PC-3 (cell line): ENCODE measurements at regions not wholly inside any gene's neighbourhood (a gene's known extent, or its start where the extent isn't known, plus 50 kb on each side); places are given as distances from the start of the nearest gene placed in this dataset.
A peak's percentile ranks its signal among the peaks of the same experiment; 100 is the strongest.

ENCODE experiments used
- ATAC-seq: fragments of 200-7000 bp; cut with Tn5 transposase; 2 replicates; pipeline ENCODE4 v1.9.1; 2020; ENCODE audit warnings: mild to moderate bottlenecking, moderate library complexity
- BruUV-seq: library from RNA; stranded (reverse); fragments of 400-500 nt; replicated peaks from 2 replicates; lab custom pipeline; 2021; lab: Mats Ljungman, UMichigan
- CTCF ChIA-PET: fragments of 300-600 bp; sonication (Branson Sonifier 250); formaldehyde crosslinking; loops from one replicate; lab custom pipeline; 2022; ENCODE audit warnings: antibody characterized with exemption; lab: Charles Lee
- POLR2A ChIA-PET: fragments of 300-600 bp; sonication (Branson Sonifier 250); formaldehyde crosslinking; loops from one replicate; lab custom pipeline; 2022; ENCODE audit warnings: antibody characterized with exemption; ENCODE audit not compliant: unreplicated experiment; lab: Charles Lee
- DNase-seq: peaks from one replicate; pipeline ENCODE4 v3.0.0-alpha.2; 2015
- H2AFZ ChIP-seq: fragments of 300-600 bp; sonication (generic); 2 replicates; pipeline ENCODE4 v1.6.0; 2016; ENCODE audit warnings: antibody characterized with exemption, low read length
- H3F3A ChIP-seq: fragments of 300-600 bp; sonication (generic); one replicate; pipeline ENCODE4 v1.6.0; 2017; ENCODE audit warnings: antibody characterized with exemption, low read length, control low read depth, mild to moderate bottlenecking; ENCODE audit not compliant: unreplicated experiment
- H3K27ac ChIP-seq: fragments of 300-600 bp; sonication (generic); 2 replicates; pipeline ENCODE4 v1.5.1; 2016; ENCODE audit warnings: mild to moderate bottlenecking, low read length
- H3K27me3 ChIP-seq: fragments of 300-600 bp; sonication (generic); 2 replicates; pipeline ENCODE4 v1.6.1; 2016; ENCODE audit warnings: low read length, mixed read lengths
- H3K36me3 ChIP-seq: fragments of 300-600 bp; sonication (generic); 2 replicates; pipeline ENCODE4 v1.6.1; 2016; ENCODE audit warnings: low read depth, mixed run types, low read length, mixed read lengths
- H3K4me1 ChIP-seq: fragments of 300-600 bp; sonication (generic); 2 replicates; pipeline ENCODE4 v1.5.1; 2016; ENCODE audit warnings: low read length; ENCODE audit not compliant: insufficient read depth
- H3K4me2 ChIP-seq: fragments of 300-600 bp; sonication (generic); 2 replicates; pipeline ENCODE4 v1.6.0; 2016; ENCODE audit warnings: low read length
- H3K4me3 ChIP-seq: fragments of 300-600 bp; sonication (generic); 2 replicates; pipeline ENCODE4 v1.5.1; 2016; ENCODE audit warnings: mild to moderate bottlenecking, low read length, mixed read lengths
- H3K79me2 ChIP-seq: fragments of 300-600 bp; sonication (generic); 2 replicates; pipeline ENCODE4 v1.6.1; 2017; ENCODE audit warnings: low read length, mixed read lengths
- H3K9ac ChIP-seq: fragments of 300-600 bp; sonication (generic); 2 replicates; pipeline ENCODE4 v1.6.0; 2016; ENCODE audit warnings: mild to moderate bottlenecking, low read length
- H3K9me2 ChIP-seq: fragments of 300-600 bp; sonication (generic); replicated peaks from 2 replicates; pipeline ENCODE4 v1.6.1; 2016; ENCODE audit warnings: mixed run types, low read length, mixed read lengths
- H3K9me3 ChIP-seq: fragments of 300-600 bp; sonication (generic); 2 replicates; pipeline ENCODE4 v1.6.1; 2016; ENCODE audit warnings: low read length, mixed read lengths
- H4K20me1 ChIP-seq: fragments of 300-600 bp; sonication (generic); 2 replicates; pipeline ENCODE4 v1.6.1; 2016; ENCODE audit warnings: low read length, mixed read lengths
- EZH2 ChIP-seq: fragments of 300-600 bp; sonication (generic); IDR thresholded peaks from one replicate; pipeline ENCODE4 v1.6.1; 2017; ENCODE audit warnings: antibody characterized with exemption, mild to moderate bottlenecking, low read length; ENCODE audit not compliant: unreplicated experiment
- EZH2phosphoT487 ChIP-seq: fragments of 300-600 bp; sonication (generic); IDR thresholded peaks from 2 replicates; pipeline ENCODE4 v1.6.1; 2018; ENCODE audit warnings: mild to moderate bottlenecking, antibody characterized with exemption, low read length, borderline replicate concordance
- intact Hi-C: fragments of 100-400 bp; cut with micrococcal nuclease; formaldehyde crosslinking; loops from 2 replicates; pipeline ENCODE4 v1.9.0; 2023
- TF ChIP-seq, protein P1 (sequence below): fragments of 300-600 bp; sonication (generic); conservative IDR thresholded peaks from 2 replicates; pipeline ENCODE4 v1.5.1; 2017; ENCODE audit warnings: antibody characterized with exemption, low read depth, mild to moderate bottlenecking, low read length

DNA sequence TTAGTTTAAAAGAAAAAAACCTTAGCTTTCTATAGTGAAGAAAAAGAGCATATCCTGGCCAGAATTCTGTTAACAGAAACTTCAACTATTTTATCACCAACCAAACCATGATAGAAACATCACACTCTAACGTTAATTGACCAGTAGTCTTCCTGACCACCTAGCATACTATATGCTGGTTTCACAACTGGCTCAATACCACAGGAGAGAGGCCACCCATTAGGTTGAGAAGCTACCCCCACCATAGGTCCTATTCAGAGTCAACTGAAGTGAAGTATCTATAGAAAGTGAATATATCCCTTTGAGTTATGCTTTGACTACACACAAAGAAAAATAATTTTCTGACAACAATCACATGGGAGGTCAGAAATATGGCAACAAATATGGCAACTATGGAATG is 85.2 kb upstream of the STK17B start:
- DNase-seq (no peak), ATAC-seq (no peak)
- H2AFZ ChIP-seq: no peak overlapping the region
- H3F3A ChIP-seq: no peaks in the 10 kb centered on the region
- no peaks in the 10 kb centered on the region for H3K27me3 ChIP-seq
- H3K27ac ChIP-seq: no peak overlapping the region
- no peak overlapping the region for H3K9ac ChIP-seq
- H3K36me3 ChIP-seq: no peaks in the 10 kb centered on the region
- ChIA-PET POLR2A (no interaction called here), CTCF (no interaction called here)
- peaks cover 39% of the 10 kb centered on the region for H3K4me1 ChIP-seq
- no TSS peak for BruUV-seq
- no peaks in the 10 kb centered on the region for H3K79me2 ChIP-seq
- intact Hi-C loops: no loop called here
- H4K20me1 ChIP-seq: no peaks in the 10 kb centered on the region
- H3K4me3 ChIP-seq: no peak overlapping the region
- TF ChIP-seq EZH2: no peak
- TF ChIP-seq, protein P1, sequence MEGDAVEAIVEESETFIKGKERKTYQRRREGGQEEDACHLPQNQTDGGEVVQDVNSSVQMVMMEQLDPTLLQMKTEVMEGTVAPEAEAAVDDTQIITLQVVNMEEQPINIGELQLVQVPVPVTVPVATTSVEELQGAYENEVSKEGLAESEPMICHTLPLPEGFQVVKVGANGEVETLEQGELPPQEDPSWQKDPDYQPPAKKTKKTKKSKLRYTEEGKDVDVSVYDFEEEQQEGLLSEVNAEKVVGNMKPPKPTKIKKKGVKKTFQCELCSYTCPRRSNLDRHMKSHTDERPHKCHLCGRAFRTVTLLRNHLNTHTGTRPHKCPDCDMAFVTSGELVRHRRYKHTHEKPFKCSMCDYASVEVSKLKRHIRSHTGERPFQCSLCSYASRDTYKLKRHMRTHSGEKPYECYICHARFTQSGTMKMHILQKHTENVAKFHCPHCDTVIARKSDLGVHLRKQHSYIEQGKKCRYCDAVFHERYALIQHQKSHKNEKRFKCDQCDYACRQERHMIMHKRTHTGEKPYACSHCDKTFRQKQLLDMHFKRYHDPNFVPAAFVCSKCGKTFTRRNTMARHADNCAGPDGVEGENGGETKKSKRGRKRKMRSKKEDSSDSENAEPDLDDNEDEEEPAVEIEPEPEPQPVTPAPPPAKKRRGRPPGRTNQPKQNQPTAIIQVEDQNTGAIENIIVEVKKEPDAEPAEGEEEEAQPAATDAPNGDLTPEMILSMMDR: no peak
- TF ChIP-seq EZH2phosphoT487: no peak
- no peaks in the 10 kb centered on the region for H3K9me3 ChIP-seq
- no peak overlapping the region for H3K4me2 ChIP-seq
- no peaks in the 10 kb centered on the region for H3K9me2 ChIP-seq

DNA sequence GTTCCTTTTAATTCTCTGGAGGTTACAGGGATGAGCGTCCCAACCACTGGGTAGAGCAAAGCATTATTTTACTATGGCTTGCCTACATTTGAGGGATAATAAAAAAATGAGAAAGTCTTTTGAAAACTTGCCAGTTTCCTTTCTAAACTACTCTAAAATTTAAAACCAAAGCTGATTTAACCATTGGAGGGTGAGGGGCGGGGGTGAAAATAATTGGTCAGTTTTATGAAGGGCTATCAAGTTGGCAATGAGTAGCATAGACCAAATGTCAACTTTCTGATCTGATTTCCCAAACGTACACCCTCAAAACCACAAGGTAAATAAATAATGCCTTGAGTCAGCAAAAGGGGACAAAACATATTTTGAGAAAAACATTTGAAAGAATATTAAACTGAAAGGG is 85.7 kb upstream of the STK17B start:
- no peak overlapping the region for H3K4me3 ChIP-seq
- H2AFZ ChIP-seq: no peak overlapping the region
- intact Hi-C loops: no loop called here
- ATAC-seq (no peak), DNase-seq (no peak)
- TF ChIP-seq, protein P1: no peak
- TF ChIP-seq EZH2phosphoT487 (no peak), EZH2 (no peak)
- H3K4me2 ChIP-seq: no peak overlapping the region
- no TSS peak for BruUV-seq
- H3K9me2 ChIP-seq: no peaks in the 10 kb centered on the region
- H3K36me3 ChIP-seq: no peaks in the 10 kb centered on the region
- no peaks in the 10 kb centered on the region for H4K20me1 ChIP-seq
- CTCF ChIA-PET: no interaction called here
- POLR2A ChIA-PET: no interaction called here
- no peaks in the 10 kb centered on the region for H3K79me2 ChIP-seq
- H3K27me3 ChIP-seq: no peaks in the 10 kb centered on the region
- H3K4me1 ChIP-seq: peaks cover 39% of the 10 kb centered on the region
- no peaks in the 10 kb centered on the region for H3F3A ChIP-seq
- H3K9ac ChIP-seq: no peak overlapping the region
- H3K27ac ChIP-seq: no peak overlapping the region
- H3K9me3 ChIP-seq: no peaks in the 10 kb centered on the region

DNA sequence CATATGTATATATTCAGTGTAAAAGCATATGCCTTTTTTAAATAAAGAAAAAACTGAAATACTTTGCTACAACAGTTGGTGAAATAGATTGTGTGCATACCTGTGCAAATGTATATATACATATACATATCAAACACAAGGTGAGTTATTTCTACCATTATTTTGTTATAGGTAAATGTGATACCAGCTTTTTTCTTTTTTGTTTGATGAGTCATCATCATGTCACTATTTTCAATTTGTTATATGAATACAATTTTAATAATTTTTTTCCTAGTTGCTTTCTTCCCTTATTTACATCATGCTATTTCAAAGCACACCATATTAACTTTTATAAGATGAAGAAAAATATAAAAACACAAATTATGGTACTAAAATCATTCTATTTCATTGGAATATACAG is 87.0 kb upstream of the STK17B start:
- no peak; the same call in 1 of the 2 replicates for ATAC-seq
- H3K79me2 ChIP-seq: no peaks in the 10 kb centered on the region
- TF ChIP-seq EZH2: no peak
- no peak for TF ChIP-seq EZH2phosphoT487
- TF ChIP-seq, protein P1: no peak
- H2AFZ ChIP-seq: no peak overlapping the region
- no TSS peak for BruUV-seq
- no peak overlapping the region for H3K27ac ChIP-seq
- H3K9ac ChIP-seq: no peak overlapping the region
- H3K4me3 ChIP-seq: no peak overlapping the region
- no peaks in the 10 kb centered on the region for H3K9me2 ChIP-seq
- H3K27me3 ChIP-seq: no peaks in the 10 kb centered on the region
- no peaks in the 10 kb centered on the region for H3K9me3 ChIP-seq
- no peaks in the 10 kb centered on the region for H4K20me1 ChIP-seq
- H3K4me2 ChIP-seq: no peak overlapping the region
- DNase-seq: peak; percentile 36
- no peaks in the 10 kb centered on the region for H3F3A ChIP-seq
- H3K4me1 ChIP-seq: peaks cover 39% of the 10 kb centered on the region
- CTCF ChIA-PET: no interaction called here
- intact Hi-C loops: no loop called here
- no peaks in the 10 kb centered on the region for H3K36me3 ChIP-seq
- POLR2A ChIA-PET: interaction anchor here (0.6 kb wide), 1 partner anchor 180 kb away, joined by 3 read pairs; no protein-coding TSS in a partner anchor
